GM10266 (cell line): ENCODE measurements at regions not wholly inside any gene's neighbourhood (a gene's known extent, or its start where the extent isn't known, plus 50 kb on each side); places are given as distances from the start of the nearest gene placed in this dataset.

Experiments used
- DNase-seq: peaks from one replicate; pipeline ENCODE4 v3.0.0; 2012; ENCODE audit errors: extremely low spot score
- CTCF ChIP-seq: IDR thresholded peaks from 2 replicates; pipeline ENCODE4 v1.5.1; 2012; ENCODE audit warnings: mild to moderate bottlenecking, low read depth; ENCODE audit not compliant: control insufficient read depth, insufficient read depth; ENCODE audit errors: missing control alignments

- TF ChIP-seq CTCF: no peak
- no peak for DNase-seq
Observed at GRCh38 chr13:62839338-62839737, 1423.7 kb upstream of the PCDH20 start.

- DNase-seq: no peak
- TF ChIP-seq CTCF: no peak
Observed at GRCh38 chr13:62838929-62839328, 1423.3 kb upstream of the PCDH20 start.

DNA sequence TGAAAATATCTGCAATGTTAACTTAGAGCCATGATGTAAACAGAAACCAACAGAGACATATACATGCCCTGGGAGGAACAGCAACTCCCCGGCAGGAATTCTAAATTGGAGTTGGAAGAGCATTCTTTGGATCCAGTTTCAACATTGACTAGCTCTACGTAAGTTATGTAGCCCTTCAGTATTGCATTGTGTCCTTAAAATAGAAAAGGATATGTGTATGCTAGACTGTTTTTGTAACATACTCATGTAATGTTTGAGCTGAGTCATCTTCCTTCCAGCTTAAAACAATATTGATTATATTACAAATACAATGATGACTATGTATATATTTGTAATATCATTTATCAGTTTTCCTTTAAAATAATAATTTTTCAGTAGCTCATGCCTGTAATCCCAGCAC, 1422.2 kb upstream of the PCDH20 start:
- TF ChIP-seq CTCF: no peak
- DNase-seq: no peak

DNA sequence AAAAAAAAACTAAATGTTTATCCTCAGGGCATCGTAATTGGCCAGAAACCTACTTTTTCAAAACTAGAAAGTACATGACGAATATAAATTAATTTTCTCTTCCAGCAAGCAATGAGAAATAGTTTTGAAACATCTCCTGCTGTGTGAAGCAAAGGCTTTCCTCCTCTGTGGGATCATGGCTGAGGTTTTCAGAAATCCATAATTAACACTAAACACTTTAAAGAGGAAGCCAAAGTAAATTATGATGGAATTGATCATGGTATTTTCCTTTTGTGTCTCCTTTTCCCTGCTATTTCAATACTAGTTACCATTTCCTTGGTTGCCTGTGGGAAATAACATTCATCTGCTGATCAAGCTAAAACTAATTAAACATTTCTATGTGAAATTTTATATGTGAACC, 1413.8 kb upstream of the PCDH20 start:
- no peak for DNase-seq
- TF ChIP-seq CTCF: no peak

DNA sequence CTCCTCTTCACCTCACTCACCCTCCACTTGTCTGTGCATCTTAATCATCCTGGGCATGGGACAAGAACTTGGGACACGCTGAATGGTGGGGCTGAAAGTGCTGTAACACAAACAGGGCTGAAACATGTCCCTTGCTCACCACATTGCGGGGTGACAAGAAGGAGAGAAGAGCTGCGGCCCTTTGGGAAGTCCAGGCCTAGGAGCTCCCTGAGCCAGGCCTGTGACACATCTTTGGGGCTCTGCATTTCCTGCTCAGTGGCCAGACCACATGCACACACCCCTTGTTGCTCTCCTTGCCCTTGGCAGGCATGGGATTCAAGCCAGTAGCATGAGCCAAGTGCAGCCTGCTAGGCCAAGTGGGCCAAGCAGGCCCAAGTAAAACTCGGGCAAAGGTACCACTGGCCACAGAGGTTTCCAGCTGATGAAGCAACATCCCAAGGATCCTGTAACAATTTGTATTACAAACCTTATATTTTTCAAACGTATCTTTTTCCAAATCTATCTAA, 1384.3 kb upstream of the PCDH20 start:
- TF ChIP-seq CTCF: no peak
- no peak for DNase-seq

DNA sequence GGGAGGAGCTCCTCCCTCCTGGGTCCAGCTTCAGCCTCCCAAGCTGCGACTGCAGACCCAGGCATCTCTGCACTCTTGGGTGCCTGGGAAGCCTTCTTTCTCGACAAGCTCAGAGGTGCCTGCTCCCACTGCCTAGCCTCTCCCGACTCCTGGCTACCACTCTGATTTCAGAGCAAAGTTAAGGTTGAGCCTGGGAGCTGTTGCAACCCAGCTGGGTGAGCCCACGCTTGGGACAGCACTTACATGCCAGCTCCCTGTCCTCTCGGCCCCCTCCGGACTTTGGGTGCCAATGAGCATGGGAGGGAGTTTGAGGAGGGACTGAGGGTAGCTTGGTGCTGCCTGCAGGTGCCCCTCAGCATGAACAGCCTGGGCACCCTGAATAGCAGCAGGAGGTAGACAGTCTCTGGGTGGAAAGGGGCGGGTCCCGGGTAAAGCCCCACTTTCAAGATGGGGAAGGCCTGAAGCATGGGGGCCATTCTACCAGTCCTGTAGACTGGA, 1383.4 kb upstream of the PCDH20 start:
- no peak for DNase-seq
- TF ChIP-seq CTCF: no peak

DNA sequence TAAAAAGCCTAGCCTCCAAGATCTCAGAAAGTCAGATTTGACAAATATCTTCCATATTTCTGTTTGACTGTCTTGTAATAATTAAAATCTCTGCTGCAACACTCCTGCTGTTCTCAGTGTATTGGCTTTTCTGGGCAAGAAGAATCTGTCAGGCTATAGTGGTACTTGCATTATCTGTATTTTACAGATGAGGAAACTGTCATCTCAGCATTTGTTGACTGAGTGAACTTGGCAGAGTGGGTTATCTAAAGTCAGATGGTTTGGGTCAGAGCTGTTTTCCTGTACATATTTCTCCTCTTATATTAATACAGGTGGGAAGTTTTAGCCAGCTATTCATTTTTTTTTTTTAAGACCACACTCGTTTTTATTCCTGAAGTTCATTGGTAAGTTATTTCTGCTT, 1378.2 kb upstream of the PCDH20 start:
- no peak for TF ChIP-seq CTCF
- DNase-seq: no peak
